Gastrocnemius medialis (tissue), 4 donors: ENCODE measurements at regions not wholly inside any gene's neighbourhood (a gene's known extent, or its start where the extent isn't known, plus 50 kb on each side); places are given as distances from the start of the nearest gene placed in this dataset.

Experiments
- ATAC-seq, 2 donors: fragments of 150-250 bp; one replicate each; pipeline ENCODE4 v1.9.1; 2016
- DNase-seq, 2 donors: peaks; one replicate each; pipeline ENCODE4 v3.0.0-alpha.2; 2019
- H3K27ac ChIP-seq, 4 donors: fragments of 200-600 bp; sonication (generic); 1 replicate in 1 of 4; 2 replicates in 3 of 4; pipeline ENCODE4 v1.5.1; 2016 to 2018; ENCODE audit warnings: mild to moderate bottlenecking in 2 of 4, moderate library complexity in 1 of 4
- H3K27me3 ChIP-seq, 3 donors: fragments of 200-600 bp; sonication (generic) in 2 of 3; 1 replicate in 1 of 3; 2 replicates in 2 of 3; pipeline versions ENCODE4 v1.5.1 to v1.6.0; 2016 to 2019; ENCODE audit warnings: mild to moderate bottlenecking in 1 of 3, moderate library complexity in 1 of 3
- H3K36me3 ChIP-seq, 2 donors: fragments of 200-600 bp; sonication (generic) in 1 of 2; one replicate each; pipeline ENCODE4 v1.5.1; 2017 to 2018
- H3K4me1 ChIP-seq, 2 donors: fragments of 200-600 bp; sonication (generic) in 1 of 2; one replicate each; pipeline ENCODE4 v1.5.1; 2016 to 2017; ENCODE audit warnings: mild to moderate bottlenecking in 2 of 2
- H3K4me3 ChIP-seq, 4 donors: fragments of 200-600 bp; sonication (generic) in 3 of 4; 1 replicate in 1 of 4; 2 replicates in 3 of 4; pipeline ENCODE4 v1.5.1; 2016 to 2019; ENCODE audit warnings: mild to moderate bottlenecking in 2 of 4
- H3K9me3 ChIP-seq, 3 donors: fragments of 200-600 bp; sonication (generic) in 2 of 3; 1 replicate in 1 of 3; 2 replicates in 2 of 3; pipeline ENCODE4 v1.5.1; 2016 to 2019
- CTCF ChIP-seq, 5 experiments: fragments of 450-650 bp in 3 of 5; fragments of 200-600 bp in 2 of 5; sonication (generic) in 2 of 5; IDR thresholded peaks in 4 of 5; conservative IDR thresholded peaks in 1 of 5; 1 replicate in 4 of 5; 2 replicates in 1 of 5; pipeline ENCODE4 v1.5.1; 2016 to 2019; ENCODE audit warnings: antibody characterized with exemption in 5 of 5, mild to moderate bottlenecking in 3 of 5, moderate library complexity in 3 of 5
- POLR2A ChIP-seq, 2 donors: fragments of 450-650 bp; IDR thresholded peaks; one replicate each; pipeline ENCODE4 v1.6.1; 2017; ENCODE audit warnings: antibody characterized with exemption in 2 of 2, mild to moderate bottlenecking in 2 of 2, moderate library complexity in 2 of 2
- in situ Hi-C, 4 donors: fragments of 200-750 bp; cut with MboI; loops; one replicate each; pipeline versions ENCODE4 v1.15.0 to v1.8.0; 2017; ENCODE audit warnings: low sequenced_read_pairs in 4 of 4
- intact Hi-C: fragments of 100-400 bp; cut with DNase I; formaldehyde crosslinking; loops from one replicate; pipeline ENCODE4 v1.15.1; 2023; ENCODE audit warnings: low total_unique reads

- Histone ChIP-seq H3K4me3 (no peak overlapping the region), H3K4me1 (peaks cover 0 to 3% of the 10 kb centered on the region in 2 donors), H3K36me3 (no peaks in the 10 kb centered on the region), H3K9me3 (no peaks in the 10 kb centered on the region), H3K27me3 (no peaks in the 10 kb centered on the region), H3K27ac (no peak overlapping the region)
- no peak for DNase-seq
- ATAC-seq: no peak
- in situ Hi-C loops (loop anchor here in 1 of 4 donors (25.0 kb wide), 1 partner anchor 200 kb away; no protein-coding TSS in a partner anchor), intact Hi-C loops (no loop called here)
- no peak for TF ChIP-seq CTCF (IDR thresholded peaks at IDR 0.05 in 4 of 5, conservative IDR thresholded peaks at IDR 0.05 in 1 of 5)
- TF ChIP-seq POLR2A (IDR thresholded peaks at IDR 0.05): no peak
Measured at GRCh38 chr3:18562364-18563154, 137.4 kb upstream of the SATB1 start.

GRCh38 chr3:18559331-18559842, 134.2 kb upstream of the SATB1 start:
- TF ChIP-seq POLR2A (IDR thresholded peaks at IDR 0.05) (no peak), CTCF (IDR thresholded peaks at IDR 0.05 in 4 of 5, conservative IDR thresholded peaks at IDR 0.05 in 1 of 5) (peak in 4 of 5 experiments; percentile 27 to 46 (median 32))
- DNase-seq: no peak
- peak in 1 of 2 donors; percentile 45 for ATAC-seq
- intact Hi-C loops: no loop called here
- Histone ChIP-seq H3K36me3 (no peaks in the 10 kb centered on the region), H3K27me3 (no peaks in the 10 kb centered on the region), H3K4me1 (peaks cover 0 to 3% of the 10 kb centered on the region in 2 donors), H3K4me3 (no peak overlapping the region), H3K9me3 (no peaks in the 10 kb centered on the region), H3K27ac (no peak overlapping the region)
- in situ Hi-C loops: loop anchor here in 1 of 4 donors (25.0 kb wide), 1 partner anchor 203 kb away; no protein-coding TSS in a partner anchor

- no peak overlapping the region for H3K4me3 ChIP-seq
- no peaks in the 10 kb centered on the region for H3K9me3 ChIP-seq
- no peak for TF ChIP-seq CTCF (IDR thresholded peaks at IDR 0.05 in 4 of 5, conservative IDR thresholded peaks at IDR 0.05 in 1 of 5)
- no peak for TF ChIP-seq POLR2A (IDR thresholded peaks at IDR 0.05)
- in situ Hi-C loops: loop anchor here in 1 of 4 donors (25.0 kb wide), 1 partner anchor 204 kb away; no protein-coding TSS in a partner anchor
- no peaks in the 10 kb centered on the region for H3K27me3 ChIP-seq
- intact Hi-C loops: no loop called here
- no peaks in the 10 kb centered on the region for H3K36me3 ChIP-seq
- peaks cover 0 to 3% of the 10 kb centered on the region in 2 donors for H3K4me1 ChIP-seq
- H3K27ac ChIP-seq: no peak overlapping the region
- ATAC-seq (no peak), DNase-seq (no peak)
Measured at GRCh38 chr3:18558507-18558906, 133.4 kb upstream of the SATB1 start.

- H3K4me3 ChIP-seq: no peak overlapping the region
- no peaks in the 10 kb centered on the region for H3K36me3 ChIP-seq
- no peaks in the 10 kb centered on the region for H3K9me3 ChIP-seq
- in situ Hi-C loops: loop anchor here in 1 of 4 donors (25.0 kb wide), 1 partner anchor 205 kb away; no protein-coding TSS in a partner anchor
- DNase-seq (no peak), ATAC-seq (no peak)
- peaks cover 0 to 3% of the 10 kb centered on the region in 2 donors for H3K4me1 ChIP-seq
- H3K27me3 ChIP-seq: no peaks in the 10 kb centered on the region
- H3K27ac ChIP-seq: no peak overlapping the region
- TF ChIP-seq CTCF (IDR thresholded peaks at IDR 0.05 in 4 of 5, conservative IDR thresholded peaks at IDR 0.05 in 1 of 5) (no peak), POLR2A (IDR thresholded peaks at IDR 0.05) (no peak)
- intact Hi-C loops: no loop called here
Measured at GRCh38 chr3:18557216-18557615, 132.1 kb upstream of the SATB1 start.
